Thoracic aorta (tissue), 2 donors: ENCODE measurements at regions not wholly inside any gene's neighbourhood (a gene's known extent, or its start where the extent isn't known, plus 50 kb on each side); places are given as distances from the start of the nearest gene placed in this dataset.

Experiments
- ATAC-seq: fragments of 150-250 bp; one replicate; pipeline ENCODE4 v1.8.0; 2017; ENCODE audit warnings: low read depth; ENCODE audit not compliant: insufficient number of reproducible peaks, low FRiP score
- DNase-seq: peaks from one replicate; pipeline ENCODE4 v3.0.0-alpha.2; 2020; ENCODE audit warnings: low spot score
- H3K27ac ChIP-seq, 2 donors: fragments of 200-600 bp; sonication (generic); 1 replicate in 1 of 2; 2 replicates in 1 of 2; pipeline ENCODE4 v1.5.1; 2016; ENCODE audit warnings: mild to moderate bottlenecking in 2 of 2, moderate library complexity in 2 of 2
- H3K27me3 ChIP-seq: fragments of 200-600 bp; sonication (generic); replicated peaks from 2 replicates; pipeline ENCODE4 v1.6.0; 2016; ENCODE audit warnings: mild to moderate bottlenecking; ENCODE audit not compliant: insufficient read depth
- H3K36me3 ChIP-seq: fragments of 200-600 bp; sonication (generic); one replicate; pipeline ENCODE4 v1.5.1; 2016
- H3K4me1 ChIP-seq, 2 donors: fragments of 200-600 bp; sonication (generic); 1 replicate in 1 of 2; 2 replicates in 1 of 2; pipeline versions ENCODE4 v1.5.1 to v1.6.0; 2016; ENCODE audit warnings: low read depth in 2 of 2, mild to moderate bottlenecking in 1 of 2; ENCODE audit not compliant: control insufficient read depth in 1 of 2
- H3K4me3 ChIP-seq: fragments of 200-600 bp; sonication (generic); 2 replicates; pipeline ENCODE4 v1.5.1; 2016; ENCODE audit warnings: mild to moderate bottlenecking
- H3K9me3 ChIP-seq: fragments of 200-600 bp; sonication (generic); 2 replicates; pipeline ENCODE4 v1.5.1; 2016
- CTCF ChIP-seq: fragments of 200-600 bp; sonication (generic); IDR thresholded peaks from one replicate; pipeline ENCODE4 v1.5.1; 2019; ENCODE audit warnings: antibody characterized with exemption

GRCh38 chr2:146080925-146081324, 1561.0 kb upstream of the ZEB2 start:
- Histone ChIP-seq H3K4me1 (no peaks in the 10 kb centered on the region), H3K36me3 (no peaks in the 10 kb centered on the region), H3K27ac (no peak overlapping the region), H3K27me3 (no peaks in the 10 kb centered on the region), H3K9me3 (no peaks in the 10 kb centered on the region), H3K4me3 (no peak overlapping the region)
- no peak for ATAC-seq
- no peak for TF ChIP-seq CTCF
- no peak for DNase-seq

GRCh38 chr2:146079216-146079615, 1559.3 kb upstream of the ZEB2 start:
- Histone ChIP-seq H3K27ac (no peak overlapping the region), H3K4me1 (no peaks in the 10 kb centered on the region), H3K27me3 (no peaks in the 10 kb centered on the region), H3K36me3 (no peaks in the 10 kb centered on the region), H3K4me3 (no peak overlapping the region), H3K9me3 (no peaks in the 10 kb centered on the region)
- TF ChIP-seq CTCF: no peak
- no peak for ATAC-seq
- DNase-seq: no peak

- H3K36me3 ChIP-seq: no peaks in the 10 kb centered on the region
- DNase-seq: no peak
- H3K4me3 ChIP-seq: no peak overlapping the region
- H3K27ac ChIP-seq: no peak overlapping the region
- no peak for ATAC-seq
- no peaks in the 10 kb centered on the region for H3K9me3 ChIP-seq
- H3K4me1 ChIP-seq: no peaks in the 10 kb centered on the region
- TF ChIP-seq CTCF: no peak
- H3K27me3 ChIP-seq: no peaks in the 10 kb centered on the region
Observed at GRCh38 chr2:146077156-146077555, 1557.2 kb upstream of the ZEB2 start.

GRCh38 chr2:146068051-146068450, 1548.1 kb upstream of the ZEB2 start:
- no peak for TF ChIP-seq CTCF
- Histone ChIP-seq H3K36me3 (no peaks in the 10 kb centered on the region), H3K27ac (no peak overlapping the region), H3K4me3 (no peak overlapping the region), H3K9me3 (no peaks in the 10 kb centered on the region), H3K27me3 (no peaks in the 10 kb centered on the region), H3K4me1 (no peaks in the 10 kb centered on the region)
- DNase-seq (no peak), ATAC-seq (no peak)

- no peak for TF ChIP-seq CTCF
- no peak for DNase-seq
Observed at GRCh38 chr2:146048141-146048540, 1528.2 kb upstream of the ZEB2 start.

More at GRCh38 chr2:146048141-146048540, 1528.2 kb upstream of the ZEB2 start:
- Histone ChIP-seq H3K4me1 (no peaks in the 10 kb centered on the region), H3K4me3 (no peak overlapping the region), H3K27ac (no peak overlapping the region), H3K27me3 (no peaks in the 10 kb centered on the region), H3K9me3 (no peaks in the 10 kb centered on the region), H3K36me3 (no peaks in the 10 kb centered on the region)
- ATAC-seq: no peak
